ENCODE measurements at regions not wholly inside any gene's neighbourhood (a gene's known extent, or its start where the extent isn't known, plus 50 kb on each side); places are given as distances from the start of the nearest gene placed in this dataset.

GRCh38 chr10:25100141-25100540 is 74.7 kb upstream of the GPR158 start:
- Histone ChIP-seq H3K4me1 (ENCODE audit: low read depth, poor library complexity, severe bottlenecking) (no peaks in the 10 kb centered on the region), H3K4me2 (no peak overlapping the region)
- TF ChIP-seq CTCF (conservative IDR thresholded peaks at IDR 0.05; ENCODE audit: low read depth, low read length): no peak

GRCh38 chr10:25101461-25102146 is 73.2 kb upstream of the GPR158 start:
- H4K20me1 ChIP-seq (ENCODE audit: insufficient read depth): no peaks in the 10 kb centered on the region
- H3K9ac ChIP-seq: no peak overlapping the region
- no peaks in the 10 kb centered on the region for H3K27me3 ChIP-seq (ENCODE audit: insufficient read depth, low read depth)
- H3K79me2 ChIP-seq (ENCODE audit: insufficient read depth, low read depth): no peaks in the 10 kb centered on the region
- H3K36me3 ChIP-seq (ENCODE audit: insufficient read depth): no peaks in the 10 kb centered on the region
- no peak overlapping the region for H2AFZ ChIP-seq (ENCODE audit: low read depth)
- H3K4me2 ChIP-seq: no peak overlapping the region
- no peak for TF ChIP-seq CTCF (conservative IDR thresholded peaks at IDR 0.05; ENCODE audit: low read depth, low read length)
- H3K4me3 ChIP-seq (IDR thresholded peaks at IDR 0.05; ENCODE audit: insufficient read depth, low read depth, low read length): no peak overlapping the region
- no peak overlapping the region for H3K27ac ChIP-seq
- H3K4me1 ChIP-seq (ENCODE audit: low read depth, poor library complexity, severe bottlenecking): no peaks in the 10 kb centered on the region

More at GRCh38 chr10:25100141-25100540, 74.7 kb upstream of the GPR158 start:
- Histone ChIP-seq H3K36me3 (ENCODE audit: insufficient read depth) (no peaks in the 10 kb centered on the region), H3K4me3 (IDR thresholded peaks at IDR 0.05; ENCODE audit: insufficient read depth, low read depth, low read length) (no peak overlapping the region), H2AFZ (ENCODE audit: low read depth) (no peak overlapping the region), H3K79me2 (ENCODE audit: insufficient read depth, low read depth) (no peaks in the 10 kb centered on the region), H3K27me3 (ENCODE audit: insufficient read depth, low read depth) (no peaks in the 10 kb centered on the region), H3K9ac (no peak overlapping the region), H3K27ac (no peak overlapping the region), H4K20me1 (ENCODE audit: insufficient read depth) (no peaks in the 10 kb centered on the region)

- no peaks in the 10 kb centered on the region for H3K79me2 ChIP-seq (ENCODE audit: insufficient read depth, low read depth)
- H3K4me2 ChIP-seq: no peak overlapping the region
- no peaks in the 10 kb centered on the region for H4K20me1 ChIP-seq (ENCODE audit: insufficient read depth)
- H3K27me3 ChIP-seq (ENCODE audit: insufficient read depth, low read depth): no peaks in the 10 kb centered on the region
- no peaks in the 10 kb centered on the region for H3K4me1 ChIP-seq (ENCODE audit: low read depth, poor library complexity, severe bottlenecking)
- H3K9ac ChIP-seq: no peak overlapping the region
- no peak for TF ChIP-seq CTCF (conservative IDR thresholded peaks at IDR 0.05; ENCODE audit: low read depth, low read length)
- H3K4me3 ChIP-seq (IDR thresholded peaks at IDR 0.05; ENCODE audit: insufficient read depth, low read depth, low read length): no peak overlapping the region
- no peak overlapping the region for H2AFZ ChIP-seq (ENCODE audit: low read depth)
- H3K27ac ChIP-seq: no peak overlapping the region
- no peaks in the 10 kb centered on the region for H3K36me3 ChIP-seq (ENCODE audit: insufficient read depth)
Measured at GRCh38 chr10:25102147-25102822, 72.5 kb upstream of the GPR158 start.

GRCh38 chr10:25103703-25104102 is 71.1 kb upstream of the GPR158 start:
- no peaks in the 10 kb centered on the region for H3K27me3 ChIP-seq (ENCODE audit: insufficient read depth, low read depth)
- no peak for TF ChIP-seq CTCF (conservative IDR thresholded peaks at IDR 0.05; ENCODE audit: low read depth, low read length)
- no peak overlapping the region for H3K4me2 ChIP-seq
- no peaks in the 10 kb centered on the region for H3K79me2 ChIP-seq (ENCODE audit: insufficient read depth, low read depth)
- H3K36me3 ChIP-seq (ENCODE audit: insufficient read depth): no peaks in the 10 kb centered on the region
- no peaks in the 10 kb centered on the region for H4K20me1 ChIP-seq (ENCODE audit: insufficient read depth)
- no peak overlapping the region for H3K4me3 ChIP-seq (IDR thresholded peaks at IDR 0.05; ENCODE audit: insufficient read depth, low read depth, low read length)
- no peak overlapping the region for H2AFZ ChIP-seq (ENCODE audit: low read depth)
- H3K27ac ChIP-seq: no peak overlapping the region
- H3K9ac ChIP-seq: no peak overlapping the region
- no peaks in the 10 kb centered on the region for H3K4me1 ChIP-seq (ENCODE audit: low read depth, poor library complexity, severe bottlenecking)

Data from KMS-11 (cell line).